ENCODE measurements at regions not wholly inside any gene's neighbourhood (a gene's known extent, or its start where the extent isn't known, plus 50 kb on each side); places are given as distances from the start of the nearest gene placed in this dataset.
"Not testable (repeated sequence)": the region's sequence is repeated elsewhere in the genome, so short reads cannot be mapped to it uniquely, and the experiment has no call there.

DNA sequence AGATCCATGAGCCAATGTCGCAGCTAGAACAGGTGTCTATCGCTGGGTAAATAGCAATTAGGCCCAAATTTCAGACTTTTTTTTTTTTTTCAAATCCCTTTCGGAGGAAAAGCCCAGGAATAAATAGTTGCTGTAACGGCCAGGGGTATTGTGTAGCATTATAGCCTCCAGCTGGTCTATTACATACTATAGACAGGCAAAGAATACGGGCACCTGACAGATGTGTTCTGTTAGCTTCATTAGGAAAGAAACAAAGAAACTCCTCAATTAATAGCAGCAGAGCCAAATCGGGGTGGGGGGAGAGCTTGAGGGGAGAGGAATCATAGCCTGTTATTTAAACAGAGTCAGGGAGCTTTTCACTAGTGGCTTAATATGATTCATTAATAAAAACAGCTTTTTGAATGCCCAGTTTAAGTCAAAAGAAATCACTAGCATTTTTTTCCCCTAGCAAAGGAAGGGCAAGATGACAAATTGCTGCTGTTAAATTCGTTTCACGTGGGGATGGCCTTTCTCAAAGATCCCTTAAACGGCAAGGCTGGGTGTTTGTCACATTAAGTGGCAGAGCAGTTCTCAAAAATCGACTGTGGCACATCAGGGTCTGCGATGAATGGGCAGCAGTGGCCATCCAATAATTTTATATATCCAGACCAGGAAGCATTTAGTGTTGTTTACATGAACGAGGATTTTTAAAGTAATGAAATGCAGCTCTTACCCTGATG, 139.4 kb downstream of the ID4 start:
- DNase-seq (ENCODE audit: low spot score) = peak; percentile 4

DNA sequence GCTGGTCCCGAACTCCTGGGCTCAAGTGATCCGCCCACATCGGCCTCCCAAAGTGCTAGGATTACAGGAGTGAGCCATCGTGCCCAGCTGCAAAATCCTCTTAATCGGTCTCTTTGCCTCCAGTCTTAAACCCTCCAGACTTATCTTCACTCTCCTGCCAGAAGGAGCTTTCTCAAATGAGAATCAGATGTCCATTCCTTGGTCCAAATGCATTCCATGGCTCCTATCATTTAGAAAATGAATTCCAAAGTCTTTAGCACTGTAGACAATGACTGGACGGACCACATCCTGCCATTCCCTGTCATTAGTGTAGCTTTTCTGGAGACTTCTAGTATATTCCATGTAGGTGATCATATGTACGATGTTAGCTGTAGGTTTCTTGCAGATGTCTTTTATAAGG, 141.9 kb downstream of the ID4 start:
- no peak for DNase-seq (ENCODE audit: low spot score)

DNA sequence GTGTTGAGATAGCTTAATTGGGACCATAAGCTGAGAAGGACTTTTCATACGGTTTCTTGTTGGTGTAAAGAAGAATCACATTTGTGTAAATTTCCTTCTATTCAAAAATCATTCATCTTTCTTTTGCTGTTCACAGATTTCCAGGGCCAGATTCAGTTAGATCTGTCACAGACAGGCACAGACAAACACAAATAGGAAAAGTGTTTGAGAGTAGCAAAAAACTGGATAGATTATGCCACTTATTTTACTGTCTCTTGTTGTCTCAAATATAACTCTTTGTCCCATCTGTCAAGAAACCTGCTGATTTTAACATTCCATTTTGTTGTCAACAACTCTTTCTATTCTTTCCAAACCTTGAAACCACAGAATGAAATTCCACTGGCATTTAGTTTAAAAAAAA, 142.8 kb downstream of the ID4 start:
- no peak for DNase-seq (ENCODE audit: low spot score)

DNA sequence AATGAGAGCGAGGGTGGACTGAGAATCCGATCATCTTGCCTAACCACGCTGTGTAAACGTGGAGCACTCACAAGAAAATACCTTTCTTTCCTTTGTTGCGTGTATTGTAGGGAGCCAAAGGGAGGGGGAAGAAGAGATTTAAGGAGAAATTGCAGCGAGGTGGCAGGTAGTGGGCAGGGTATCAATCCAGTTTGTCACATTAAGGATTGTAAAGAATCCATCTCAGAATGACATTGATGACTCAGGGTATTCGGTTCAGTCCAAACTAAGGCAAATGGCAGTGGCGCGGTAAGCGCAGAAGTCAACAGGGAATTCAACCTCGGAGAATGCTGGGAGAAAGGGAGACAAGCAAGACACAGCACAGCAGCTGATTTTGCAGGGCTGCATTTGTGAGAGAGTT, 146.2 kb downstream of the ID4 start:
- DNase-seq (ENCODE audit: low spot score) = no peak

DNA sequence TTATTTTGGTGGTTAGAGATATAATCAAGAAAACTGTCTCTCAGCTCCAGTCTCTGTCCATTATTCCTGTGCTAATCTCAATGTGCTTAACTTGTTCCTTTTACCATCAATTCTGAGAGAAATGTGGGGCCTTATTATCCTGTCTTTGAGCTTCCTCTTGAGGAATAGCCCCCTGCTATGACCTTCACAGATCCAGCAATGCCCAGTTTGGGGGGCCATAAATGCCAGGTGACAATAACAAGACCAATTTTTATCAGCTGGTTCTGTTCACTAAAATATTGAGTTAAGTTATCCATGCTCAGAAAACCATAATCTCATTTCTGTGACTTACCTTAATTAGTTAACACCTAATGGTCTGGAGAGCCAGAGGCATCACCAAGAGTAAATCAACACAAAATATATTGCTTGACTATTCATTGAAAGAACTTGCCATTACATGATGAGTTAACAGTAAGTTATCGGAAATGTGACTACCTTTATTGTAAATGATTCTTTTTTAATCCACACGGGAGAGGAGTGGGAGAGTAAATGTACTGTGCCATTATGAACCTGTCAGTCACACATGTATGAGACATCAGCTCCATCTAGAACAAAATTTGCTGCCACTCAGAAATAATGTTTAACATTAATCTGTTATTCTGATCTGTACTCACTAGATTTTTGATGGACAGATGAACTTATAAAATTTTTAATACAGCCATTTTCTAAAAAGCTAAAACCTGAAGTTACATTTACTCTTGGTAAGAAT, 149.7 kb downstream of the ID4 start:
- no peak for DNase-seq (ENCODE audit: low spot score)

DNA sequence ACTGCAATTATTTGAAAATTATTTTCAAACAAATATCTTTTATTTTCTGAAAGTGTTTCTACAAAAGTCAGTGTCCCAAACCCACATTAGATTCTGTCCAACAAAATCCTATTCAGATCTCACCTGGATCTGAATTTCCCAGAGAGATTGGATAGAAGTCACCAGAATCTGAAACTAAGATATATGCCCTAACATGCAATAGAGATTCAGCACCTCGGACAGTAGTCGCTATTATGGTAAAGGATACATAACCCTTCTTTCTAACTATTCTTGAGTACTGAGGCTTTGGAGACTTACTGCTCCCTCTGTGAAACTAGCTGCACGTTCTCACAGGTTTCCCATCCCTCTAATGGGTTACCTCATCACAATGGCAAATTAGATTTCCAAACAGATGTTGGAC, 151.4 kb downstream of the ID4 start:
- DNase-seq (ENCODE audit: low spot score) = no peak

DNA sequence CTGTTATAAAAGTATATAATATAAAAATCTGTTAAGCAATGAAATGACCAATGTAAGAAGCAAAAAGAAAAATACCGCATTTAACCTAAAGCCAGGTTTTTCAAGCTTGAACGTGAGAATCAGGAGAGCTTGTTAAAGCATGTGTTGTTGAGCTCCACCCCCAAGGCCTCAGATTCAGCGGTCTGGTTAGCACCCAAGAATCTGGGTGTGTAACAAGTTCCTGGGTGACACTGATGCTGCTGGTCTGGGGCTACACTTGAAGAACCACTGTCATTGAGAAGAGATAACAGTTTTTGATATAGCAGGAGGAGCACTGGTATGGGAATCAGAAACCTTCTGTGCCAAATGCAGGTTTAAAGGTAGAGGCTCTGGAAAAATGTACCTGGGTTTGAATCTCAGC, 154.0 kb downstream of the ID4 start:
- DNase-seq (ENCODE audit: low spot score) = no peak

DNA sequence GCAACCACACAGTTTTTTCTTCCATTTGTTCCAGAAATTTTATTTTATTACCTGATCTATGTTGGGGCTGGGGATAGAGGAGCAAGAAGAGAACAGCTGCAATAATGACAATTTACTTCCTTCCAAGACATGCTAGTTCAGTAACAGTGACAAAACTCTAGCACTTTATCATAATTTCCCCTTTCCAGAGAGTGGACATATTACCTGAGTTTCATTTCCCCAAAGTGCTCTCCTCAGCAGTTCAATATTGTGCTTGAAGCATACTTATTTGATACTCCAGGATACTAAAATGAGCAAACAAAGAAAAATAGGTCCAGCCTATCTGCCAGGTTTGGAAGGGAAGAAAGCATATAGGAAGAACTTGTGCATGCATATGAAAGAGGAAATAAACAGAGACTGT, 157.7 kb downstream of the ID4 start:
- DNase-seq (ENCODE audit: low spot score) = no peak

DNA sequence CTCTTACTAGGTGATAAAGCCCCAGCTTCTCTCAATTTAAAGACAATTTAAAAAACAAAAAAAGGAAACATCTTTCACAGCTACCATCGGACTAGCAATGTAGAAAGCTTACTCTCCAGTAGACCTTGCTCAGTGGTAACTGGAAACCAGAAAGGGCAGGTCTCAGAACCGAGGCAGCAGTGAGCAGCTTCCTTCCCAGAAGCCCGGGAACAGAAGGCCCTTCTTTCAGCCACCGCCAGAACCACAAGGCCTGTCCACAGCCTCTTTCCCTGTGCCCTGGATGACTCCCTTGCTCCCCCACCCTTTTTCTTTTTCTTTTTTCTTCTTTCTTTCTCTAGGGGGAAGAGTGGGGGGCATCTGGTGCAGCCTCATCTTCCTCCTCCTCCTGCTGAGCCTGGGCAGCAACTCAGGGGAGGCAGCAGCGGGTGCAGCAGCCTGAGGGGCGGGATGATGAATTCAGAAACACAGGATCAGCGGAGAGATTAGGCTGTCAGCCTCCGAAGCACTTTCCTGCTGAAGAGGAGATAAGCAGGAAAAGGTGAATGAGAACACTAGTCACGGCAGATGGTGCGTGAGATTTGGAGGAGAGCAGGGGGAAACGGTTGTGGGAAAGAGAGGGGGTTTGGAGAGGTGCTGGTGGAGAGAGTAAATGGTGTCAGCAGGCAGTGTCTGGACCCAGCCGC, 158.5 kb downstream of the ID4 start:
- DNase-seq (ENCODE audit: low spot score) = no peak

DNA sequence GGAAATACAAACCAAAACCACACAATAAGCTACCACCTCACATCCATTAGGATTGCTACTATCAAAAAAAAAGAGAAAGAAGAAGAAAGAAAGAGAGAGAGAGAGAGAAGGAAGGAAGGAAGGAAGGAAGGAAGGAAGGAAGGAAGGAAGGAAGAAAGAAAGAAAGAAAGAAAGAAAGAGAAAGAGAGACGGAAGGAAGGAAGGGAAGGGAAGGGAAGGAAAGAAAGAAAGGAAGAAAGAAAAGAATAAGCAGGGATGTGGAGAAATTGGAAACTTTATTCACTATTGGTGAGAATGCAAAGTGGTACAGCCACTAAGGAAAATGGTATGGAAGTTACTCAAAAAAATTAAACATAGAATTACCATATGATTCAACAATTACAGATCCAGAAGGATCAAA, 159.9 kb downstream of the ID4 start:
- no peak for DNase-seq (ENCODE audit: low spot score)

DNA sequence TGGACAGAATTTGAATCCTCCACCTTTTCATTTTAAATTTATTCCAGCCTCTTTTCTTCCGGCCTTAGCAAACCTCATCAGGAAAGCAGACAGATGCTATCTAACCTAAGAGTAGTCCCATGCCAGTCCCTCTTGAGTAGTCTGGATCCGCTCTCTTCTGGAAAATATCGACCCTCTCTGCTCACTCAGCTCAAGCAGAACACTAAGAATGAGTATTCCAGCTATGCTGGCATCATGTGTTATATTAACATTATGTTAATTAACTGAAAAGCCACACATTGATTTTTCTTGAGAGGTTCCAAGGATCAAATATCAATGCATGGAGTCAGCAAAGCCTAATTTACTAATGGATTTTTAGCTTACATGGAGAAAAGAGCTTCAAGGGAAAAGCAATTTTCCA, 161.4 kb downstream of the ID4 start:
- DNase-seq (ENCODE audit: low spot score) = no peak

DNA sequence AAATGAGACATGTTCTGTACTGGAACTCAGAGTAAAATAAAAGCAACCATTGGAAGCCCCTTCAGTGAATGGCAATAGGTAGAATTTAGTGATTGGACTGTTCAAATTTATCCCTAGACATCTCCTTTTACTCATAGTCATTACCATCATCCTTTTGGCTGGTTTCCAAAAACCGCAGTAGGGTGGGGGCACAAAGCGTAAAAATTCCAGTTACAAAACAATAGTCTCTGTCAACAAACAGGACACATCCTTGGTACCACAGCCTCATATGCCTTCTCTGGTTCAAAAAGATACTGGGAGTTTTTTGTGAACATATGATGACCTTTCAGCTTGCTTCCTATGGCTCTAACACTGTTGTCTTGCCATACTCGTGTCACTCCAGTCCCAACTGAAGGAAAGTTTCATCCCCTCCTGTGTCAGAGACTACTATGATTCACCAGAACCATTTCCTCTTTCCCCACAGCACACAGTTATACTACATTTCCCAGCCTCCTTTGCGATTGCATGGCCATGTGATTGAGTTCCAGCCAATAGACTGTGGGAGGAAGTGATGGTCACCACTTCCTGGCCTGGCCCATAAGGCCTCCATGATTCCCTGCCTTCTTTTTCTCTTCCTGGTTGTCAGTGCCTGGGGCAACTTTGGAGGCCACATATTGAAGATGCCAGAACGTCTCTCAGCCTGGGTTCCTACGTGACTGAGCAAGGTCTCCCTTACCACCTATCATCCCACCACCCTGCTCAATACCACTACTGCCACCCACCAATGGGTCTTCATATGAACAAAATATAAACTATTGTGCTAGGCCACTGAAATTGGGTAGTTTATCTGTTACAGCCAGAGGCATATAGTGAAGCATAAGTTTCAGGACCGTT, 162.4 kb downstream of the ID4 start:
- no peak for DNase-seq (ENCODE audit: low spot score)

DNA sequence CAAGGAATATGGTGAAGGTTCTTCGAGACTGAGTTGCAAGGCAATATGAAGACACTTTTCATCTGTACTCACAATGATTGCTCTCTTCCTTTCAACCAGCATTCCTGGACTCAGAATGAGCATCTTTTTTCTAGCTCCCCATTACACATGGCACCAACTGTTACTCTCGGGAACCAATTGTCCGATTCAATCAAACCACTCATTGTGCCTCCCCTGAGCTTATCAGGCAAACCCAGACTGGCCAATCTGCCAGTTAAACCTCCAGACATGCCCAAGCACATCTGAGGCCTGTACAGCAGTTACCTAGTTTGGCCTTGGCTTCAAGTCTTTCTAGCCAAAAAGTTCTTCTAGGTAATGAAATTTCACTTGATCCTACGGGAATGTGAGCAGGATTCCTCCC, 164.1 kb downstream of the ID4 start:
- no peak for DNase-seq (ENCODE audit: low spot score)

DNA sequence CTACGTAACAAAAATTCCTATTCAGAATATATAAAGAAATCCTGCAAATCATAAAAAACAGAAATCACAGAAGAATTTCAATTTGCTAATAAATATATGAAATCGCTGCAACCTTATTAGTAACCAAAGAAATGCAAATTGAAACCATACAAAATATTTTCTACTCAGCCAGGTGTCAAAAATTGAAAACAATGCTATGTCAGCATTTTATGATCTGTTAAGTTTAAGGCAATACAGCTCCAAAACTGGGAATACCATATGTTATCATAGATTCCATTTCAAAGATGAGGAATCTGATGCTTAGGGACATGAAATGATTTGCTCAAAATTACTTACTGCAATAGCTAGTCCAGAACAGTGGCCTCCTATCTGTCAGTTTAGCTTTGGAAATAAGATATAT, 168.9 kb downstream of the ID4 start:
- DNase-seq (ENCODE audit: low spot score) = no peak

DNA sequence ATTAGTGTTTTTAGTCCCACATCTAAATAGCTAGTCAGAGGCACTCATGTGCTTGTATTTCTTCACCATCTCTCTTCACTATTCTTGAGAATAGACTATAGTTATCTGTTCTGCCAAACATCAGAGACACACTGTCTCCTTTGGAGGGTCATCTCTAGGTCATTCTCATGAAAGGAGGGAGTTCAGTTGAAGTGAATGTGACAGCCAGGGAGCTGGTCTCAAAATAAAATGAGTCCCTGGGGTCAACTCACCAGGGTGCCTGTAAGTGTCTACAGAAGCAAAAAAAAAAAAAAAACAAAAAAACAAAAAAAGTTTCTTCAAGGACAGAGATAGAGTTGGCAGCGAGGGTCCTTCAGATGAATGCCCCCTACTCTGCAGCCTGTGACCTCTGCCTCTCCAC, 171.0 kb downstream of the ID4 start:
- no peak for DNase-seq (ENCODE audit: low spot score)

DNA sequence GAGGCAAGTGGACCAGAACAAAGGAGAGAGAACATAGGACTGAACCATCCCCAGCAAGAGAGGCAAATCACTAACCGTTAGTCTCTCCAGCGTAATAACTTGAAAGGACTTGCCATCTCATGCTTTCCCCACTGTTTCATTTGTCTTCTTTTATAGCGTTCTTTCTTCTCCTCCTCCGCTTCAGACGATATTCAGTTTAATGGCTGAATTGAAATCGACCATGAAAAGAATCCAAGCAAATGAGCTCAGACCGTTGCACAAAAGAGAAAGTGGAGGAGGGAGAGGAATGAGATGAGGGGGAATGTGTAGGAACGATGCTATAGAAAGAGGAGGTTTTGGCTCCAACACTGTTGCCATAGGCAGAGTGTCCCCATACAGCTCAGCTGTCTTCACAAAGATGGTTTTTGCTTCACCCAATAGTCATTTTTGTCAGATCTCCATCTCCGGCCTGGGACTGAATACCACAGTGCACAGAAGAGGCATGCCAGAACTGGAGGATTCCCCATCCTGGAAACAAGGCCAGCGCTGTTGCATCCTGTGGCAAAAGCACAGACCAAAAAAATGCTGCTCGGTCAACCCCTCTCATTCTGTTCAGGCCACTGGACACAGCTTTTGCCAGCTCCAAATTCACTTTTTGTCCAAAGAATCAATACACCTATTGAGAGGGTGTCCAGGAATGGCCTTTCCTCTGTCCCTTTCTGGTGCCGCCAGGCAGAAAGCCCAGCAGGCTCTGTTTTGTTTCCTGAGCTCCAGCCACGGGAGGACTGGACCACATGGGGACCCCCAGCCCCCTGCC, 176.1 kb downstream of the ID4 start:
- peak; percentile 51 for DNase-seq (ENCODE audit: low spot score)

DNA sequence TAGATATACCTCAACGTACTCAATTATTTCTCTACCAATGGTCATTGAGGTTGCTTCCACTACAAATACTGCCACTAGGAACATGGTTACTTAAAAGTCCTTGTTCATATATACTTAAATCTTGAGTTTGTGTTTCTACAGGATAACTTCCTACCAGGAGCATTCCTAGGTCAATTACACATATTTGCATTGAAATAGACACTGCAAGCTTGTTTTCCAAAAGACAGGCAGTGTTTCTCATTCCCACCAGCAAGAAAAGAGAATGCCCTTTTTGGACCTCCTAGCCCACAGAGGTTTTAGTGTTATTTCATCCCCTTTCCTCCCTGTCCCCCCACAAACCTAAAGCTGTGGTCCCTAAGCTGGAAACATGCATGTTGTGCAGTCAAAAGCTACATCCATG, 177.3 kb downstream of the ID4 start:
- no peak for DNase-seq (ENCODE audit: low spot score)

DNA sequence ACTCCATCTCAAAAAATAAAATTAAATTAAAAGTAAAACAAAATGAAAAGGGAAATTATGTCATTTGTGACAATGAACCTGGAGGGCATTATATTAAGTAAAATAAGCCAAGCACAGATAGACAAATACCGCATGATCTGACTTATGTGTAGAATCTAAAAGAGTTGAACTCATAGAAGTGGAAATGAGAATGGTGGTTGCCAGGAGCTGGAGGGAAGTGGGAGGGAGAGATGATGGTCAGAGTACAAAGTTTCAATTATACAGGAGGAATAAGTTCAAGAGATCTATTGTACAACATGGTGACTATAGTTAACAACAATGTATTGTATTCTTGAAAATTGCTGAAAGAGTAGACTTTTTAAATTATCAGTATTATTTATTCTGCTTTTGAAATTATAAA, 183.4 kb downstream of the ID4 start:
- DNase-seq (ENCODE audit: low spot score) = peak; percentile 34

DNA sequence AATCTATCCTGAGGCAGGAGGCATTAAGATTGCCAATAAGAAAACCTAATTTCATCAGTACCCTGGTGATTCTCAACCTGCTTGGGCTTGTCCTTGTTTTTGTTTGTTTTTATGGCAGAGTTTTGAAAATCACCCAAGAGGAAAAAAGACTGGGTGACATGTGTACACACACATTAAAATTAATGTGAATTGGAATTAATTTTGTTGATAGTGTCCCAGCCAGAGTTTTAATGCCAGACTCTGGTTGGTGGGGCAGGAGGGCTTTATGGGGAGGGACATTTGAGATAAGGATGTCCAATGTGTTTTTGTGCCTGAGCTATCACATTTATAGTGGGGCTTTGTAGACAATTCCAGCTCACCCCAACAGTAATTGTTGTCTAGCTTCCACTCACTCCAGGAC, 184.6 kb downstream of the ID4 start:
- DNase-seq (ENCODE audit: low spot score) = no peak

DNA sequence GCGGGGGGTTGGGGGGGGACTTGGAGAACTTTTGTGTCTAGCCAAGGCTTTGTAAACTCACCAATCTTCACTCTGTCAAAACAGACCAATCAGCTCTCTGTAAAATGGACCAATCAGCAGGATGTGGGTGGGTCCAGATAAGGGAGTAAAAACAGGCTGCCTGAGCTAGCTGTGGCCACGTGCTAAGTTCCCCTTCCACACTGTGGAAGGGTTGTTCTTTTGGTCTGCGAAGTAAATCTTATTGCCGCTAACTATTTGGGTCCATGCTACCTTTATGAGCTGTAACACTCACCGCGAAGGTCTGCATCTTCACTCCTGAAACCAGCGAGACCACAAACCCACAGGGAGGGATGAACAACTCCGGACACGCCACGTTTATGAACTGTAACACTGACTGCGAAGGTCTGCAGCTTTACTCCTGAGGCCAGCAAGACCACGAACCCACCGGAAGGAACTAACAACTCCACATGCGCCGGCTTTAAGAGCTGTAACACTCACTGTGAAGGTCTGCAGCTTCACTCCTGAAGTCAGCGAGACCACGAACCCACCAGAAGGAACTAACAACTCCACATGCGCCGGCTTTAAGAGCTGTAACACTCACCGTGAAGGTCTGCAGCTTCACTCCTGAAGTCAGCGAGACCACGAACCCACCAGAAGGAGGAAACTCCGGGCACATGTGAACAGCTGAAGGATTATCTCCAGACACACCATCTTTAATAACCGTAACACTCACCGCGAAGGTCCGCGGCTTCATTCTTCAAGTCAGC, 186.6 kb downstream of the ID4 start:
- DNase-seq (ENCODE audit: low spot score) = not testable (repeated sequence)

DNA sequence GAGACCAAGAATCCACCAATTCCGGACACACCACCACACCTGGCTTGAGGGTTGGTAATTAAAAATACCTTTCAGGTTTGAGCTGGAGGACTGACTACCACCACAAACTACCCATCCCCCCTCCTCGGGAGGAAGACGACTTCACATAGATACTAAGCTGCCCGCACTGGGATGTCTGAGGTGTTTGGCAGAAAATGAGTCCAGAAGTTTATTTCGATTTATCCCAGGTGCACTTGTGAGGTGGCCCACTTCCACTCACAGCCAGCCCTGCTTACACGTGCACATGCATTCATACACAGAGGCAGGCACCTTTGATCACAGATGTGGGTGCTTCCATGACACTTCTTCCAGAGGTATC, 187.1 kb downstream of the ID4 start:
- DNase-seq (ENCODE audit: low spot score) = no peak

Measured in globus pallidus (tissue), 1 donor.